DMS79 treated with DMSO at 0.1 percent for 48 hours (cell line): ENCODE measurements at regions not wholly inside any gene's neighbourhood (a gene's known extent, or its start where the extent isn't known, plus 50 kb on each side); places are given as distances from the start of the nearest gene placed in this dataset.
"Not testable (repeated sequence)": the region's sequence is repeated elsewhere in the genome, so short reads cannot be mapped to it uniquely, and the experiment has no call there.

Source experiments
- DNase-seq: peaks from one replicate; lab custom pipeline; 2025; lab: John Stamatoyannopoulos, UW

- DNase-seq = no peak
These were observed 206.9 kb upstream of the PCSK5 start for GRCh38 chr9:75683591-75683990.

GRCh38 chr9:75685062-75685461 is 205.4 kb upstream of the PCSK5 start:
- no peak for DNase-seq

GRCh38 chr9:75687359-75687953 is 203.0 kb upstream of the PCSK5 start:
- no peak for DNase-seq

- DNase-seq = not testable (repeated sequence)
These were observed 199.9 kb upstream of the PCSK5 start for GRCh38 chr9:75690551-75690950.

GRCh38 chr9:75691408-75691807 is 199.1 kb upstream of the PCSK5 start:
- no peak for DNase-seq

GRCh38 chr9:75692309-75692708 is 198.2 kb upstream of the PCSK5 start:
- no peak for DNase-seq

GRCh38 chr9:75695921-75696320 is 194.6 kb upstream of the PCSK5 start:
- DNase-seq = no peak

GRCh38 chr9:75699017-75699416 is 191.5 kb upstream of the PCSK5 start:
- DNase-seq = no peak

- no peak for DNase-seq
These were observed 190.7 kb upstream of the PCSK5 start for GRCh38 chr9:75699625-75700251.

GRCh38 chr9:75700252-75700640 is 190.2 kb upstream of the PCSK5 start:
- no peak for DNase-seq

- no peak for DNase-seq
These were observed 183.3 kb upstream of the PCSK5 start for GRCh38 chr9:75707191-75707590.

- DNase-seq = no peak
These were observed 180.8 kb upstream of the PCSK5 start for GRCh38 chr9:75709698-75710097.

GRCh38 chr9:75712700-75713099 is 177.8 kb upstream of the PCSK5 start:
- DNase-seq = no peak

- DNase-seq = no peak
These were observed 177.1 kb upstream of the PCSK5 start for GRCh38 chr9:75713335-75713734.

- DNase-seq = no peak
These were observed 175.1 kb upstream of the PCSK5 start for GRCh38 chr9:75715360-75715759.

GRCh38 chr9:75718677-75719076 is 171.8 kb upstream of the PCSK5 start:
- DNase-seq = no peak

- DNase-seq = no peak
These were observed 162.1 kb upstream of the PCSK5 start for GRCh38 chr9:75728391-75728790.

- DNase-seq = no peak
These were observed 155.7 kb upstream of the PCSK5 start for GRCh38 chr9:75734802-75735201.

GRCh38 chr9:75739884-75740611 is 150.4 kb upstream of the PCSK5 start:
- no peak for DNase-seq

- DNase-seq = no peak
These were observed 146.6 kb upstream of the PCSK5 start for GRCh38 chr9:75743855-75744254.

GRCh38 chr9:75754080-75754479 is 136.4 kb upstream of the PCSK5 start:
- no peak for DNase-seq

GRCh38 chr9:75775166-75775565 is 115.3 kb upstream of the PCSK5 start:
- no peak for DNase-seq

GRCh38 chr9:75775966-75776691 is 114.3 kb upstream of the PCSK5 start:
- DNase-seq = no peak
